ENCODE measurements at regions not wholly inside any gene's neighbourhood (a gene's known extent, or its start where the extent isn't known, plus 50 kb on each side); places are given as distances from the start of the nearest gene placed in this dataset.
A peak's percentile ranks its signal among the peaks of the same experiment; 100 is the strongest.

GRCh38 chr12:46682148-46682547, 143.6 kb downstream of the SLC38A4 start:
- H3K4me3 ChIP-seq (ENCODE audit: control insufficient read depth in 2 of 3, extremely low read depth in 1 of 3, insufficient read depth in 2 of 3, low read depth in 1 of 3, low read length in 3 of 3) = no peak overlapping the region
- DNase-seq (ENCODE audit: low read depth, low spot score) = no peak
- H3K4me1 ChIP-seq (ENCODE audit: control insufficient read depth, extremely low read depth, insufficient read depth, low read length) = peaks cover 28% of the 10 kb centered on the region
- no peaks in the 10 kb centered on the region for H3K27me3 ChIP-seq (ENCODE audit: control insufficient read depth, extremely low read depth, insufficient read depth, low read length)
- FAIRE-seq = peak; percentile 44
- no peaks in the 10 kb centered on the region for H3K9me1 ChIP-seq (ENCODE audit: control insufficient read depth, extremely low read depth, insufficient read depth, low read length)
- no peak overlapping the region for H3K27ac ChIP-seq (ENCODE audit: control insufficient read depth, insufficient read depth, low read length)
- dilution Hi-C loops (cut with MboI; ENCODE audit: extremely low pct_ligation_motif_present, low sequenced_read_pairs) = no loop called here
- TF ChIP-seq CTCF (optimal IDR thresholded peaks at IDR 0.05 in 1 of 3, IDR thresholded peaks at IDR 0.05 in 1 of 3, conservative IDR thresholded peaks at IDR 0.05 in 1 of 3; ENCODE audit: extremely low read depth in 1 of 3, insufficient read depth in 2 of 3, low read length in 3 of 3) = no peak
- no peak for TF ChIP-seq EZH2 (IDR thresholded peaks at IDR 0.05; ENCODE audit: low read length)
- H4K20me1 ChIP-seq (ENCODE audit: control insufficient read depth, extremely low read depth, insufficient read depth, low read length) = no peaks in the 10 kb centered on the region
- H3K36me3 ChIP-seq (ENCODE audit: control insufficient read depth in 2 of 2, extremely low read depth in 1 of 2, insufficient read depth in 2 of 2, low read length in 2 of 2) = no peaks in the 10 kb centered on the region
- no peak overlapping the region for H3K9ac ChIP-seq (ENCODE audit: control insufficient read depth, extremely low read depth, insufficient read depth, low read length)
- no peaks in the 10 kb centered on the region for H3K79me2 ChIP-seq (ENCODE audit: control insufficient read depth, insufficient read depth, low read length)
- H3K4me2 ChIP-seq (ENCODE audit: control insufficient read depth, extremely low read depth, insufficient read depth, low read depth, low read length) = no peak overlapping the region
- no peaks in the 10 kb centered on the region for H3K9me3 ChIP-seq (ENCODE audit: control insufficient read depth, low read depth, low read length)
- H2AFZ ChIP-seq (ENCODE audit: control insufficient read depth, low read length) = no peak overlapping the region

- TF ChIP-seq CTCF (optimal IDR thresholded peaks at IDR 0.05 in 1 of 3, IDR thresholded peaks at IDR 0.05 in 1 of 3, conservative IDR thresholded peaks at IDR 0.05 in 1 of 3; ENCODE audit: extremely low read depth in 1 of 3, insufficient read depth in 2 of 3, low read length in 3 of 3) (no peak), EZH2 (IDR thresholded peaks at IDR 0.05; ENCODE audit: low read length) (no peak)
- H4K20me1 ChIP-seq (ENCODE audit: control insufficient read depth, extremely low read depth, insufficient read depth, low read length) = no peaks in the 10 kb centered on the region
- no peaks in the 10 kb centered on the region for H3K79me2 ChIP-seq (ENCODE audit: control insufficient read depth, insufficient read depth, low read length)
- no peak overlapping the region for H3K27ac ChIP-seq (ENCODE audit: control insufficient read depth, insufficient read depth, low read length)
- H3K4me1 ChIP-seq (ENCODE audit: control insufficient read depth, extremely low read depth, insufficient read depth, low read length) = peaks cover 43% of the 10 kb centered on the region
- no peaks in the 10 kb centered on the region for H3K9me3 ChIP-seq (ENCODE audit: control insufficient read depth, low read depth, low read length)
- no peak overlapping the region for H2AFZ ChIP-seq (ENCODE audit: control insufficient read depth, low read length)
- H3K4me3 ChIP-seq (ENCODE audit: control insufficient read depth in 2 of 3, extremely low read depth in 1 of 3, insufficient read depth in 2 of 3, low read depth in 1 of 3, low read length in 3 of 3) = no peak overlapping the region
- DNase-seq (ENCODE audit: low read depth, low spot score) (no peak), FAIRE-seq (peak; percentile 53)
- no peaks in the 10 kb centered on the region for H3K27me3 ChIP-seq (ENCODE audit: control insufficient read depth, extremely low read depth, insufficient read depth, low read length)
- H3K9ac ChIP-seq (ENCODE audit: control insufficient read depth, extremely low read depth, insufficient read depth, low read length) = no peak overlapping the region
- H3K36me3 ChIP-seq (ENCODE audit: control insufficient read depth in 2 of 2, extremely low read depth in 1 of 2, insufficient read depth in 2 of 2, low read length in 2 of 2) = no peaks in the 10 kb centered on the region
- dilution Hi-C loops (cut with MboI; ENCODE audit: extremely low pct_ligation_motif_present, low sequenced_read_pairs) = no loop called here
- H3K4me2 ChIP-seq (ENCODE audit: control insufficient read depth, extremely low read depth, insufficient read depth, low read depth, low read length) = no peak overlapping the region
- no peaks in the 10 kb centered on the region for H3K9me1 ChIP-seq (ENCODE audit: control insufficient read depth, extremely low read depth, insufficient read depth, low read length)
These were observed 145.3 kb downstream of the SLC38A4 start for GRCh38 chr12:46680506-46680905.

All from keratinocyte (primary cell).